Activated T-helper 1 cell treated with anti-CD3 and anti-CD28 coated beads, Interleukin-12 subunit alpha, Interleukin-12 subunit beta, Interleukin-2, Interleukin-4 antibody, amounts not matched to agents 30 ng/mL and 10 ng/mL and 1 ng/mL, durations not matched to agents 14 hours and 24 hours and 36 hours (primary cell): ENCODE measurements at regions not wholly inside any gene's neighbourhood (a gene's known extent, or its start where the extent isn't known, plus 50 kb on each side); places are given as distances from the start of the nearest gene placed in this dataset.

Source experiments
- DNase-seq: peaks from one replicate; pipeline ENCODE4 v3.0.0; 2021; ENCODE audit warnings: low spot score
- H3K27ac Mint-ChIP-seq: one replicate; pipeline ENCODE4 v1.8.0; 2021; ENCODE audit warnings: mild to moderate bottlenecking, mixed read lengths
- H3K27me3 Mint-ChIP-seq: one replicate; pipeline ENCODE4 v1.8.0; 2022; ENCODE audit warnings: mild to moderate bottlenecking, moderate library complexity, mixed read lengths; ENCODE audit not compliant: insufficient read depth
- H3K36me3 Mint-ChIP-seq: one replicate; pipeline ENCODE4 v1.8.0; 2021; ENCODE audit warnings: low read depth, mixed read lengths
- H3K4me1 Mint-ChIP-seq: one replicate; pipeline ENCODE4 v1.8.0; 2021; ENCODE audit warnings: low read depth, mixed read lengths
- H3K4me3 Mint-ChIP-seq: one replicate; pipeline ENCODE4 v1.8.0; 2021; ENCODE audit warnings: mild to moderate bottlenecking, moderate library complexity, mixed read lengths
- H3K9me3 Mint-ChIP-seq: one replicate; pipeline ENCODE4 v1.8.0; 2021; ENCODE audit warnings: mixed read lengths
- intact Hi-C: fragments of 100-400 bp; cut with micrococcal nuclease; formaldehyde crosslinking; loops from one replicate; pipeline ENCODE4 v1.15.1; 2024

GRCh38 chr16:73426433-73427160, 378.7 kb upstream of the ZFHX3 start:
- Mint-ChIP-seq H3K27ac (no peak overlapping the region), H3K36me3 (no peaks in the 10 kb centered on the region), H3K4me3 (no peak overlapping the region), H3K9me3 (peaks cover 6% of the 10 kb centered on the region), H3K27me3 (no peaks in the 10 kb centered on the region), H3K4me1 (no peaks in the 10 kb centered on the region)
- DNase-seq = no peak
- intact Hi-C loops = no loop called here

- Mint-ChIP-seq H3K36me3 (no peaks in the 10 kb centered on the region), H3K27me3 (no peaks in the 10 kb centered on the region), H3K4me3 (no peak overlapping the region), H3K4me1 (no peaks in the 10 kb centered on the region), H3K27ac (no peak overlapping the region), H3K9me3 (peaks cover 4% of the 10 kb centered on the region)
- DNase-seq = no peak
- intact Hi-C loops = no loop called here
These were observed 372.7 kb upstream of the ZFHX3 start for GRCh38 chr16:73420676-73421075.

DNA sequence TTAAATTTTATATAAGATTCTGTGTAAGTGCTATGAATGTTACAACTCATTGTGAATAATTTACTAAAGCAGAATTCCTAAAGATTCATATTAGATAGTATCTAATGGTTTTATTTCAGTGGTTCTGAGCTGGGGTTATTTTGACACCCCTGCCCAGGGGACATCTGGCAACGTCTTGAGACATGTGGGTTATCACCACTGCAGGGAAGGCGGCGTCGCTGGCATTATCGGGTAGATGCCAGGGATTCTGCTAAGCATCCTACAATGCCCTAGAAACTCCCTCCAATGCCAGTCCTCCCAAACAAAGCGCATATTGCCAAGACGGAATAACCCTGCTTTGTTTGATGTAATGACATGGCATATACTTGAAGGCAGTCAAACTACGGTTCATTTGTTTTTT, 372.3 kb upstream of the ZFHX3 start:
- no peaks in the 10 kb centered on the region for H3K36me3 Mint-ChIP-seq
- no peak overlapping the region for H3K27ac Mint-ChIP-seq
- intact Hi-C loops = no loop called here
- no peaks in the 10 kb centered on the region for H3K4me1 Mint-ChIP-seq
- DNase-seq = no peak
- H3K9me3 Mint-ChIP-seq = peaks cover 4% of the 10 kb centered on the region
- H3K4me3 Mint-ChIP-seq = no peak overlapping the region
- H3K27me3 Mint-ChIP-seq = no peaks in the 10 kb centered on the region

- Mint-ChIP-seq H3K27ac (no peak overlapping the region), H3K4me3 (no peak overlapping the region), H3K9me3 (peaks cover 4% of the 10 kb centered on the region), H3K36me3 (no peaks in the 10 kb centered on the region), H3K27me3 (no peaks in the 10 kb centered on the region), H3K4me1 (no peaks in the 10 kb centered on the region)
- no peak for DNase-seq
- intact Hi-C loops = no loop called here
These were observed 370.8 kb upstream of the ZFHX3 start for GRCh38 chr16:73418691-73419090.

GRCh38 chr16:73418051-73418450, 370.1 kb upstream of the ZFHX3 start:
- no peaks in the 10 kb centered on the region for H3K27me3 Mint-ChIP-seq
- no peak for DNase-seq
- H3K9me3 Mint-ChIP-seq = peaks cover 4% of the 10 kb centered on the region
- H3K4me1 Mint-ChIP-seq = no peaks in the 10 kb centered on the region
- intact Hi-C loops = no loop called here
- H3K4me3 Mint-ChIP-seq = no peak overlapping the region
- no peak overlapping the region for H3K27ac Mint-ChIP-seq
- H3K36me3 Mint-ChIP-seq = no peaks in the 10 kb centered on the region

DNA sequence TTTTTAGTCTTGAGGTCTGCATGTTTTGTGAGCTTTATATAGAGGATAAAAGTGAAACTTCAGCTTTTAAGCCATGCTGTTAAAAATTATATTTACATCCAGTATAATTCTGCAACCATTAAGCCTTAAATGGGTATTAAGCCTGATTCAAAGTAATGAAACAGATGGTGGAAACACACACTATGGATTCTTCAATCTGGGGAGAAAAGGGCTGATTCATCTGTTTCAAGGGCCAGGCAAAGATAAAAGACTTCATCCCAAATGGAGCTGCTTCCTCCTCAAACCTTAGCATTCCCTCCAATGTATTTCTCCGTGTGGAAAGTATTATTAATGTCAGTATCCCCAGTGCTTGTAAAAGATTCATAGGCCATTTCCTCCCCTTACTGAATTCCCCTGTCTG, 367.4 kb upstream of the ZFHX3 start:
- DNase-seq = no peak
- Mint-ChIP-seq H3K27me3 (no peaks in the 10 kb centered on the region), H3K4me3 (no peak overlapping the region), H3K27ac (no peak overlapping the region), H3K9me3 (peaks cover 4% of the 10 kb centered on the region), H3K36me3 (no peaks in the 10 kb centered on the region), H3K4me1 (no peaks in the 10 kb centered on the region)
- intact Hi-C loops = no loop called here

GRCh38 chr16:73414638-73415037, 366.7 kb upstream of the ZFHX3 start:
- DNase-seq = no peak
- Mint-ChIP-seq H3K4me1 (no peaks in the 10 kb centered on the region), H3K36me3 (no peaks in the 10 kb centered on the region), H3K27me3 (no peaks in the 10 kb centered on the region), H3K27ac (no peak overlapping the region), H3K4me3 (no peak overlapping the region), H3K9me3 (peaks cover 4% of the 10 kb centered on the region)
- intact Hi-C loops = no loop called here

GRCh38 chr16:73413830-73414190, 365.9 kb upstream of the ZFHX3 start:
- H3K27me3 Mint-ChIP-seq = no peaks in the 10 kb centered on the region
- H3K4me1 Mint-ChIP-seq = no peaks in the 10 kb centered on the region
- H3K4me3 Mint-ChIP-seq = no peak overlapping the region
- H3K36me3 Mint-ChIP-seq = no peaks in the 10 kb centered on the region
- peaks cover 4% of the 10 kb centered on the region for H3K9me3 Mint-ChIP-seq
- DNase-seq = no peak
- H3K27ac Mint-ChIP-seq = no peak overlapping the region
- intact Hi-C loops = no loop called here

- Mint-ChIP-seq H3K4me1 (no peaks in the 10 kb centered on the region), H3K36me3 (no peaks in the 10 kb centered on the region), H3K9me3 (peaks cover 4% of the 10 kb centered on the region), H3K27ac (no peak overlapping the region), H3K4me3 (no peak overlapping the region), H3K27me3 (no peaks in the 10 kb centered on the region)
- intact Hi-C loops = no loop called here
- DNase-seq = no peak
These were observed 365.3 kb upstream of the ZFHX3 start for GRCh38 chr16:73413091-73413829.

DNA sequence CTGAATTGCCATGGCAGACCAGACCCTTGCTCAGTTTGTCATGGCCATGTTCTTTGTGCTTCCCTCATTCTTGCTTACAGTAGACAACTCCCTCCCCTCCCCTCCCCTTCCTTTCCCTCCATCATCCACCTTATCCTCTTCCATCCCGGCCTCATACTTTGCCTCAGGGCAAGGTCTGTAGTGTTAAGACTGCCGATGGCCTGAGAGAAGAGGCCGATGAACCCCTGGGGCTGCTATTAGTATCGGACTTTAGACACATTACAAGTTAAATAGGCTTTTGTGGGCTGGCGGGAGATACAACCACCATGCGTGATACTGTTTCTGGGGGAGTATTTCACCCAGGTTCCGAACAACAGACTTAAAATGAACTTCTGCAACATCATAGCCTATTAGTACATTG, 364.5 kb upstream of the ZFHX3 start:
- intact Hi-C loops = no loop called here
- Mint-ChIP-seq H3K27me3 (no peaks in the 10 kb centered on the region), H3K36me3 (no peaks in the 10 kb centered on the region), H3K4me3 (no peak overlapping the region), H3K27ac (no peak overlapping the region), H3K9me3 (peaks cover 4% of the 10 kb centered on the region), H3K4me1 (no peaks in the 10 kb centered on the region)
- no peak for DNase-seq

DNA sequence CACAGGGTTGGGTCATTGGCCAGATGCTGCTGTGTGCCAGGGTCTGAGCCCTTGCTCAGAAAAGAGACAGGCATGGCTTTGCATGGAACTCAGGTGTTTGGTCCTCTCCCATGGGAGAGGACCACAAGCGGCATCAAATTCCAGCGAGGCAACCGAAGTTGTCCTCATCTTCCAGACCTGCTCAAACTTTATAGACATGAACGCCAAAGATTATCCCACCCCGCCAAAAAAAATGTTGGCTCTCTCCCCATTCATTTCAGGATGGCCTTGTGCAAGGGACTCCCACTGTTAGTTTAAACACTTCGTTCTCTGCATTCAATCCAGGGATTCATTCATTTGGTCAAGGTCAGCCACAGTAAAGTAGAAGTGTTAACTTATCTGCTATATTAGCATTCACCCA, 360.8 kb upstream of the ZFHX3 start:
- intact Hi-C loops = no loop called here
- Mint-ChIP-seq H3K27me3 (no peaks in the 10 kb centered on the region), H3K27ac (no peak overlapping the region), H3K9me3 (no peaks in the 10 kb centered on the region), H3K4me1 (no peaks in the 10 kb centered on the region), H3K36me3 (no peaks in the 10 kb centered on the region), H3K4me3 (no peak overlapping the region)
- DNase-seq = no peak

DNA sequence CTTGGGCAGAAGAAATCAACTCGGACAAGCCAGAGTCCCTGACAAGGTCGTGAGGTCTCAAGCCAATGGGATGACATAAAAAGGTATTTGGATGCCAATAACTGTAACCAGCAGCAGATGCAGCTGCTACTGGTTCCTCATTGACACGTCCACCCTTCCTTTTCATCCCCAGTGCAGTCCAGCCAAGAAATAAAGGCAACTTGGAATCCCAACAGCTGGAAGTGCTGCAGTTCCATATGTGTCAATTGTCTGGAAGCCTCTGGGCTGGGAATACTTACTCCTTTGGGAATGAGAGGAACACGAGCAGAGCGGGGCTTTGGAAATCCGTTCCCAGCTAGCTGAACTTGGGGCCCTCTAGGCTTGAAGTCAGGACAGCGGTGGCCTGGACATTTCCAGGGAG, 360.4 kb upstream of the ZFHX3 start:
- Mint-ChIP-seq H3K9me3 (no peaks in the 10 kb centered on the region), H3K4me3 (no peak overlapping the region), H3K4me1 (no peaks in the 10 kb centered on the region), H3K27ac (no peak overlapping the region), H3K27me3 (no peaks in the 10 kb centered on the region), H3K36me3 (no peaks in the 10 kb centered on the region)
- intact Hi-C loops = no loop called here
- DNase-seq = no peak

- Mint-ChIP-seq H3K4me3 (no peak overlapping the region), H3K4me1 (no peaks in the 10 kb centered on the region), H3K9me3 (no peaks in the 10 kb centered on the region)
These were observed 357.9 kb upstream of the ZFHX3 start for GRCh38 chr16:73405851-73406250.

More at GRCh38 chr16:73405851-73406250, 357.9 kb upstream of the ZFHX3 start:
- Mint-ChIP-seq H3K27me3 (no peaks in the 10 kb centered on the region), H3K36me3 (no peaks in the 10 kb centered on the region), H3K27ac (no peak overlapping the region)
- no peak for DNase-seq
- intact Hi-C loops = no loop called here
